ENCODE measurements at regions not wholly inside any gene's neighbourhood (a gene's known extent, or its start where the extent isn't known, plus 50 kb on each side); places are given as distances from the start of the nearest gene placed in this dataset.

- Mint-ChIP-seq H3K9me3 (no peaks in the 10 kb centered on the region), H3K27me3 (ENCODE audit: low read depth) (peaks cover 99% of the 10 kb centered on the region), H3K4me1 (no peaks in the 10 kb centered on the region), H3K36me3 (no peaks in the 10 kb centered on the region), H3K27ac (no peak overlapping the region), H3K4me3 (no peak overlapping the region)
- ATAC-seq (no peak), DNase-seq (ENCODE audit: low spot score) (no peak)
- no peak for TF ChIP-seq PRRX2 (CRISPR knock-in tag; IDR thresholded peaks at IDR 0.05)
- TF ChIP-seq, protein P1, sequence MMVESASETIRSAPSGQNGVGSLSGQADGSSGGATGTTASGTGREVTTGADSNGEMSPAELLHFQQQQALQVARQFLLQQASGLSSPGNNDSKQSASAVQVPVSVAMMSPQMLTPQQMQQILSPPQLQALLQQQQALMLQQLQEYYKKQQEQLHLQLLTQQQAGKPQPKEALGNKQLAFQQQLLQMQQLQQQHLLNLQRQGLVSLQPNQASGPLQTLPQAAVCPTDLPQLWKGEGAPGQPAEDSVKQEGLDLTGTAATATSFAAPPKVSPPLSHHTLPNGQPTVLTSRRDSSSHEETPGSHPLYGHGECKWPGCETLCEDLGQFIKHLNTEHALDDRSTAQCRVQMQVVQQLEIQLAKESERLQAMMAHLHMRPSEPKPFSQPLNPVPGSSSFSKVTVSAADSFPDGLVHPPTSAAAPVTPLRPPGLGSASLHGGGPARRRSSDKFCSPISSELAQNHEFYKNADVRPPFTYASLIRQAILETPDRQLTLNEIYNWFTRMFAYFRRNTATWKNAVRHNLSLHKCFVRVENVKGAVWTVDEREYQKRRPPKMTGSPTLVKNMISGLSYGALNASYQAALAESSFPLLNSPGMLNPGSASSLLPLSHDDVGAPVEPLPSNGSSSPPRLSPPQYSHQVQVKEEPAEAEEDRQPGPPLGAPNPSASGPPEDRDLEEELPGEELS (CRISPR knock-in tag; IDR thresholded peaks at IDR 0.05): no peak
- TF ChIP-seq CREM (CRISPR knock-in tag; IDR thresholded peaks at IDR 0.05): no peak
- TF ChIP-seq, protein P2, sequence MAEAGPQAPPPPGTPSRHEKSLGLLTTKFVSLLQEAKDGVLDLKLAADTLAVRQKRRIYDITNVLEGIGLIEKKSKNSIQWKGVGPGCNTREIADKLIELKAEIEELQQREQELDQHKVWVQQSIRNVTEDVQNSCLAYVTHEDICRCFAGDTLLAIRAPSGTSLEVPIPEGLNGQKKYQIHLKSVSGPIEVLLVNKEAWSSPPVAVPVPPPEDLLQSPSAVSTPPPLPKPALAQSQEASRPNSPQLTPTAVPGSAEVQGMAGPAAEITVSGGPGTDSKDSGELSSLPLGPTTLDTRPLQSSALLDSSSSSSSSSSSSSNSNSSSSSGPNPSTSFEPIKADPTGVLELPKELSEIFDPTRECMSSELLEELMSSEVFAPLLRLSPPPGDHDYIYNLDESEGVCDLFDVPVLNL (CRISPR knock-in tag; IDR thresholded peaks at IDR 0.05; ENCODE audit: borderline replicate concordance, low read depth): no peak
- TF ChIP-seq RORB (CRISPR knock-in tag; IDR thresholded peaks at IDR 0.05): no peak
- POLR2A ChIA-PET: no interaction called here
- CTCF ChIA-PET: interaction anchor here (0.7 kb wide), 1 partner anchor 323 kb away, joined by 3 read pairs; no protein-coding TSS in a partner anchor
Observed at GRCh38 chr22:22417495-22418162, 90.9 kb downstream of the ZNF280B start.

GRCh38 chr22:22418163-22418549 is 90.4 kb downstream of the ZNF280B start:
- TF ChIP-seq FOXJ3 (CRISPR knock-in tag; IDR thresholded peaks at IDR 0.05; ENCODE audit: borderline replicate concordance) (no peak), ZNF317 (CRISPR knock-in tag; IDR thresholded peaks at IDR 0.05; ENCODE audit: borderline replicate concordance, low read depth) (no peak), ZNF281 (CRISPR knock-in tag; IDR thresholded peaks at IDR 0.05) (no peak), ELF4 (CRISPR knock-in tag; IDR thresholded peaks at IDR 0.05; ENCODE audit: low read depth) (no peak), ZNF416 (CRISPR knock-in tag; IDR thresholded peaks at IDR 0.05) (no peak), AR (CRISPR knock-in tag; IDR thresholded peaks at IDR 0.05) (no peak), NR2C2 (CRISPR knock-in tag; IDR thresholded peaks at IDR 0.05) (no peak), RELA (CRISPR knock-in tag; IDR thresholded peaks at IDR 0.05; ENCODE audit: borderline replicate concordance) (no peak), ZNF232 (CRISPR knock-in tag; IDR thresholded peaks at IDR 0.05) (no peak), SMAD4 (CRISPR knock-in tag; IDR thresholded peaks at IDR 0.05) (no peak), ZBTB21 (CRISPR knock-in tag; IDR thresholded peaks at IDR 0.05; ENCODE audit: borderline replicate concordance) (no peak)
- TF ChIP-seq, protein P3, sequence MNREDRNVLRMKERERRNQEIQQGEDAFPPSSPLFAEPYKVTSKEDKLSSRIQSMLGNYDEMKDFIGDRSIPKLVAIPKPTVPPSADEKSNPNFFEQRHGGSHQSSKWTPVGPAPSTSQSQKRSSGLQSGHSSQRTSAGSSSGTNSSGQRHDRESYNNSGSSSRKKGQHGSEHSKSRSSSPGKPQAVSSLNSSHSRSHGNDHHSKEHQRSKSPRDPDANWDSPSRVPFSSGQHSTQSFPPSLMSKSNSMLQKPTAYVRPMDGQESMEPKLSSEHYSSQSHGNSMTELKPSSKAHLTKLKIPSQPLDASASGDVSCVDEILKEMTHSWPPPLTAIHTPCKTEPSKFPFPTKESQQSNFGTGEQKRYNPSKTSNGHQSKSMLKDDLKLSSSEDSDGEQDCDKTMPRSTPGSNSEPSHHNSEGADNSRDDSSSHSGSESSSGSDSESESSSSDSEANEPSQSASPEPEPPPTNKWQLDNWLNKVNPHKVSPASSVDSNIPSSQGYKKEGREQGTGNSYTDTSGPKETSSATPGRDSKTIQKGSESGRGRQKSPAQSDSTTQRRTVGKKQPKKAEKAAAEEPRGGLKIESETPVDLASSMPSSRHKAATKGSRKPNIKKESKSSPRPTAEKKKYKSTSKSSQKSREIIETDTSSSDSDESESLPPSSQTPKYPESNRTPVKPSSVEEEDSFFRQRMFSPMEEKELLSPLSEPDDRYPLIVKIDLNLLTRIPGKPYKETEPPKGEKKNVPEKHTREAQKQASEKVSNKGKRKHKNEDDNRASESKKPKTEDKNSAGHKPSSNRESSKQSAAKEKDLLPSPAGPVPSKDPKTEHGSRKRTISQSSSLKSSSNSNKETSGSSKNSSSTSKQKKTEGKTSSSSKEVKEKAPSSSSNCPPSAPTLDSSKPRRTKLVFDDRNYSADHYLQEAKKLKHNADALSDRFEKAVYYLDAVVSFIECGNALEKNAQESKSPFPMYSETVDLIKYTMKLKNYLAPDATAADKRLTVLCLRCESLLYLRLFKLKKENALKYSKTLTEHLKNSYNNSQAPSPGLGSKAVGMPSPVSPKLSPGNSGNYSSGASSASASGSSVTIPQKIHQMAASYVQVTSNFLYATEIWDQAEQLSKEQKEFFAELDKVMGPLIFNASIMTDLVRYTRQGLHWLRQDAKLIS (CRISPR knock-in tag; IDR thresholded peaks at IDR 0.05; ENCODE audit: borderline replicate concordance): no peak
- no peaks in the 10 kb centered on the region for H3K36me3 Mint-ChIP-seq
- H3K4me3 Mint-ChIP-seq: no peak overlapping the region
- CTCF ChIA-PET: interaction anchor here (0.7 kb wide), 1 partner anchor 323 kb away, joined by 3 read pairs; no protein-coding TSS in a partner anchor
- H3K27me3 Mint-ChIP-seq (ENCODE audit: low read depth): peaks cover 99% of the 10 kb centered on the region
- ATAC-seq (no peak), DNase-seq (ENCODE audit: low spot score) (no peak)
- no peaks in the 10 kb centered on the region for H3K4me1 Mint-ChIP-seq
- no peaks in the 10 kb centered on the region for H3K9me3 Mint-ChIP-seq
- POLR2A ChIA-PET: no interaction called here
- H3K27ac Mint-ChIP-seq: no peak overlapping the region
